IMR-90 (cell line): ENCODE measurements at regions not wholly inside any gene's neighbourhood (a gene's known extent, or its start where the extent isn't known, plus 50 kb on each side); places are given as distances from the start of the nearest gene placed in this dataset.
"Not testable (repeated sequence)": the region's sequence is repeated elsewhere in the genome, so short reads cannot be mapped to it uniquely, and the experiment has no call there.

Source experiments
- ATAC-seq: fragments of 200-7000 bp; cut with Tn5 transposase; 2 replicates; pipeline ENCODE4 v1.9.1; 2020; ENCODE audit warnings: low read depth, mild to moderate bottlenecking, moderate library complexity
- BruUV-seq: library from RNA; stranded (reverse); fragments of 400-500 nt; replicated peaks from 2 replicates; lab custom pipeline; 2021; lab: Mats Ljungman, UMichigan
- CTCF ChIA-PET: fragments of 300-600 bp; formaldehyde crosslinking; extraction: SDS; loops from one replicate; lab custom pipeline; 2021; ENCODE audit warnings: antibody characterized with exemption; lab: Yijun Ruan, JAX
- POLR2A ChIA-PET: fragments of 300-600 bp; sonication (Branson Sonifier 250); formaldehyde crosslinking; loops from one replicate; lab custom pipeline; 2022; ENCODE audit warnings: antibody characterized with exemption; ENCODE audit not compliant: unreplicated experiment; lab: Charles Lee
- DNase-seq: peaks from one replicate; pipeline ENCODE4 v3.0.0; 2013
- H2AFZ ChIP-seq: replicated peaks from 2 replicates; pipeline ENCODE3; 2013; ENCODE audit warnings: low read length, mild to moderate bottlenecking; ENCODE audit not compliant: poor library complexity
- H2AK5ac ChIP-seq: 2 replicates; pipeline ENCODE4 v1.6.1; 2013; ENCODE audit warnings: low read depth, low read length, inconsistent platforms
- H2AK9ac ChIP-seq: replicated peaks from 2 replicates; pipeline ENCODE3; 2013; ENCODE audit warnings: mild to moderate bottlenecking, low read depth, low read length, moderate library complexity; ENCODE audit not compliant: poor library complexity
- H2BK120ac ChIP-seq: 2 replicates; pipeline ENCODE4 v1.6.1; 2013; ENCODE audit warnings: low read depth, low read length, inconsistent platforms
- H2BK15ac ChIP-seq: 3 replicates; pipeline ENCODE4 v1.6.1; 2013; ENCODE audit warnings: low read depth, low read length, inconsistent platforms
- H2BK20ac ChIP-seq: 2 replicates; pipeline ENCODE4 v1.6.1; 2013; ENCODE audit warnings: low read depth, mild to moderate bottlenecking, inconsistent platforms, low read length, moderate library complexity
- H2BK5ac ChIP-seq: 2 replicates; pipeline ENCODE4 v1.6.1; 2013; ENCODE audit warnings: mild to moderate bottlenecking, low read depth, low read length, inconsistent platforms; ENCODE audit not compliant: poor library complexity, severe bottlenecking
- H3K14ac ChIP-seq: replicated peaks from 2 replicates; pipeline ENCODE4 v1.6.1; 2013; ENCODE audit warnings: low read depth, low read length, inconsistent platforms
- H3K18ac ChIP-seq: 2 replicates; pipeline ENCODE4 v1.6.1; 2013; ENCODE audit warnings: low read depth, low read length, control low read depth
- H3K23ac ChIP-seq: 2 replicates; pipeline ENCODE4 v1.6.1; 2013; ENCODE audit warnings: low read depth, low read length, inconsistent platforms
- H3K27ac ChIP-seq: 2 replicates; pipeline ENCODE4 v1.5.1; 2013; ENCODE audit warnings: mild to moderate bottlenecking, control low read depth, low read length; ENCODE audit not compliant: insufficient read depth
- H3K27me3 ChIP-seq: 2 replicates; pipeline ENCODE4 v1.6.1; 2013; ENCODE audit warnings: low read length; ENCODE audit not compliant: control insufficient read depth, insufficient read depth
- H3K36me3 ChIP-seq: 2 replicates; pipeline ENCODE4 v1.6.1; 2013; ENCODE audit warnings: low read length, mixed read lengths; ENCODE audit not compliant: control insufficient read depth, insufficient read depth
- H3K4ac ChIP-seq: 2 replicates; pipeline ENCODE4 v1.6.1; 2013; ENCODE audit warnings: low read depth, low read length, inconsistent platforms
- H3K4me1 ChIP-seq: 2 replicates; pipeline ENCODE4 v1.6.1; 2013; ENCODE audit warnings: low read length, mixed read lengths; ENCODE audit not compliant: control insufficient read depth, insufficient read depth
- H3K4me2 ChIP-seq: 2 replicates; pipeline ENCODE4 v1.6.1; 2013; ENCODE audit warnings: low read depth, mild to moderate bottlenecking, control low read depth, low read length, moderate library complexity
- H3K4me3 ChIP-seq: 2 replicates; pipeline ENCODE4 v1.5.1; 2013; ENCODE audit warnings: low read depth, mild to moderate bottlenecking, control low read depth, low read length, moderate library complexity; ENCODE audit not compliant: insufficient read depth
- H3K56ac ChIP-seq: 2 replicates; pipeline ENCODE4 v1.6.1; 2013; ENCODE audit warnings: low read length, inconsistent platforms; ENCODE audit not compliant: insufficient read depth; ENCODE audit errors: extremely low read depth
- H3K79me1 ChIP-seq, 2 experiments: 2 replicates each; pipeline ENCODE4 v1.6.1; 2013; ENCODE audit warnings: low read length in 2 of 2, inconsistent platforms in 1 of 2, low read depth in 1 of 2
- H3K9ac ChIP-seq: 2 replicates; pipeline ENCODE4 v1.6.1; 2013; ENCODE audit warnings: low read depth, low read length, control low read depth
- H3K9me1 ChIP-seq: 2 replicates; pipeline ENCODE4 v1.6.1; 2013; ENCODE audit warnings: low read length, inconsistent platforms; ENCODE audit not compliant: insufficient read depth
- H3K9me3 ChIP-seq: 2 replicates; pipeline ENCODE4 v1.6.1; 2013; ENCODE audit warnings: low read length; ENCODE audit not compliant: control insufficient read depth, insufficient read depth
- H4K20me1 ChIP-seq: 2 replicates; pipeline ENCODE4 v1.6.1; 2013; ENCODE audit warnings: low read length, inconsistent platforms; ENCODE audit not compliant: insufficient read depth
- H4K5ac ChIP-seq: 2 replicates; pipeline ENCODE4 v1.6.1; 2013; ENCODE audit warnings: mild to moderate bottlenecking, low read depth, low read length, control low read depth
- H4K8ac ChIP-seq, 2 experiments: 2 replicates each; pipeline ENCODE4 v1.6.1; 2013; ENCODE audit warnings: low read depth in 2 of 2, low read length in 2 of 2, control low read depth in 1 of 2, inconsistent platforms in 1 of 2
- H4K91ac ChIP-seq: 2 replicates; pipeline ENCODE4 v1.6.1; 2013; ENCODE audit warnings: low read depth, low read length, inconsistent platforms; ENCODE audit not compliant: insufficient read depth
- CHD1 ChIP-seq: IDR thresholded peaks from 2 replicates; pipeline ENCODE4 v1.6.1; 2012; ENCODE audit warnings: low read depth, low read length, improper control_type of control experiment
- SMC3 ChIP-seq: fragments of 150-350 bp; IDR thresholded peaks from 2 replicates; pipeline ENCODE4 v1.6.1; 2016; ENCODE audit warnings: low read depth, mild to moderate bottlenecking, antibody characterized with exemption, low read length, moderate library complexity
- WGBS, 2 experiments: methylation state at CpG; one replicate each; pipeline versions ENCODE4 v1.1.5 to v1.1.7; 2013; ENCODE audit warnings: missing lambda C conversion rate in 2 of 2; ENCODE audit not compliant: insufficient read length in 1 of 2; ENCODE audit errors: extremely low coverage in 2 of 2; 5-methylcytosine and 5-hydroxymethylcytosine counted together
- dilution Hi-C: fragments of 300-500 bp; cut with HindIII; formaldehyde crosslinking; loops from one replicate; pipeline ENCODE4 v1.14.3; 2018; ENCODE audit warnings: low sequenced_read_pairs; ENCODE audit not compliant: unreplicated experiment
- in situ Hi-C: fragments of 300-500 bp; cut with MboI; formaldehyde crosslinking; loops from 3 replicates; pipeline ENCODE4 v1.14.3; 2019; ENCODE audit warnings: low sequenced_read_pairs, inconsistent platforms, mixed read lengths
- intact Hi-C: fragments of 100-400 bp; cut with micrococcal nuclease; formaldehyde crosslinking; loops from 2 replicates; pipeline ENCODE4 v1.10.0; 2022
- TF ChIP-seq, protein P1 (sequence below): conservative IDR thresholded peaks from 2 replicates; pipeline ENCODE4 v1.5.1; 2012; ENCODE audit warnings: mild to moderate bottlenecking, low read depth, low read length, improper control_type of control experiment

DNA sequence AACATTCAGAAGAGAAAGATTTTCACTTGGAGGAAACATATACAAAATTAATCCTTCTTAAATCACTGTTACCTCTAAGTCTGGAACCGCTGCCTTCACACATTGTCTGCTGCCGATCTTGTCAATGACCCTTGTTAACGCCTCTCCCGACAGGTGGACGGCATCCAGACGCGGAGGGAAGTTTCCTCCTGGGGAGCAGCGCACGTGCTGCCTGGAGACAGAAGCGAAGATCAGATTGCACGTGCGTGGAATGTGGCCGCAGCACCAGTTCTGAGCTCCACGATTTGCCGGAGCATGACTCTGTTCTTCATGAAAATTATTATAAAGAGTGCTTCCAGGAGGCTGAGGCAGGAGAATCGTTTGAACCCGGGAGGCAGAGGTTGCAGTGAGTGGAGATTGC, 183.6 kb upstream of the IRX4 start:
- POLR2A ChIA-PET: no interaction called here
- Histone ChIP-seq H3K9ac (no peak overlapping the region), H3K4me2 (no peak overlapping the region), H2BK5ac (no peak overlapping the region), H4K20me1 (no peaks in the 10 kb centered on the region), H2AK9ac (no peak overlapping the region), H2BK120ac (no peak overlapping the region), H3K23ac (no peak overlapping the region), H3K79me1 (no peaks in the 10 kb centered on the region), H3K18ac (no peak overlapping the region), H3K4me3 (no peak overlapping the region), H3K9me1 (no peaks in the 10 kb centered on the region), H4K8ac (no peak overlapping the region), H3K36me3 (no peaks in the 10 kb centered on the region), H3K9me3 (peaks cover 18% of the 10 kb centered on the region; the same call in 1 of the 2 replicates), H2AFZ (no peak overlapping the region), H2AK5ac (no peak overlapping the region), H3K56ac (no peak overlapping the region), H4K5ac (no peak overlapping the region), H2BK15ac (no peak overlapping the region), H4K91ac (no peak overlapping the region), H3K27me3 (no peaks in the 10 kb centered on the region), H3K14ac (no peak overlapping the region), H2BK20ac (no peak overlapping the region), H3K4ac (no peak overlapping the region), H3K4me1 (no peaks in the 10 kb centered on the region), H3K27ac (no peak overlapping the region)
- TF ChIP-seq SMC3 (no peak), CHD1 (no peak)
- TF ChIP-seq, protein P1, sequence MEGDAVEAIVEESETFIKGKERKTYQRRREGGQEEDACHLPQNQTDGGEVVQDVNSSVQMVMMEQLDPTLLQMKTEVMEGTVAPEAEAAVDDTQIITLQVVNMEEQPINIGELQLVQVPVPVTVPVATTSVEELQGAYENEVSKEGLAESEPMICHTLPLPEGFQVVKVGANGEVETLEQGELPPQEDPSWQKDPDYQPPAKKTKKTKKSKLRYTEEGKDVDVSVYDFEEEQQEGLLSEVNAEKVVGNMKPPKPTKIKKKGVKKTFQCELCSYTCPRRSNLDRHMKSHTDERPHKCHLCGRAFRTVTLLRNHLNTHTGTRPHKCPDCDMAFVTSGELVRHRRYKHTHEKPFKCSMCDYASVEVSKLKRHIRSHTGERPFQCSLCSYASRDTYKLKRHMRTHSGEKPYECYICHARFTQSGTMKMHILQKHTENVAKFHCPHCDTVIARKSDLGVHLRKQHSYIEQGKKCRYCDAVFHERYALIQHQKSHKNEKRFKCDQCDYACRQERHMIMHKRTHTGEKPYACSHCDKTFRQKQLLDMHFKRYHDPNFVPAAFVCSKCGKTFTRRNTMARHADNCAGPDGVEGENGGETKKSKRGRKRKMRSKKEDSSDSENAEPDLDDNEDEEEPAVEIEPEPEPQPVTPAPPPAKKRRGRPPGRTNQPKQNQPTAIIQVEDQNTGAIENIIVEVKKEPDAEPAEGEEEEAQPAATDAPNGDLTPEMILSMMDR: no peak
- dilution Hi-C loops: no loop called here
- ATAC-seq (no peak), DNase-seq (no peak)
- no TSS peak for BruUV-seq
- CTCF ChIA-PET: no interaction called here
- in situ Hi-C loops: no loop called here
- intact Hi-C loops: no loop called here
- WGBS, 2 experiments: 51% methylated on average over 7 of the region's 17 CpGs; no CpG with 5 or more reads in 1 of the 2 experiments

DNA sequence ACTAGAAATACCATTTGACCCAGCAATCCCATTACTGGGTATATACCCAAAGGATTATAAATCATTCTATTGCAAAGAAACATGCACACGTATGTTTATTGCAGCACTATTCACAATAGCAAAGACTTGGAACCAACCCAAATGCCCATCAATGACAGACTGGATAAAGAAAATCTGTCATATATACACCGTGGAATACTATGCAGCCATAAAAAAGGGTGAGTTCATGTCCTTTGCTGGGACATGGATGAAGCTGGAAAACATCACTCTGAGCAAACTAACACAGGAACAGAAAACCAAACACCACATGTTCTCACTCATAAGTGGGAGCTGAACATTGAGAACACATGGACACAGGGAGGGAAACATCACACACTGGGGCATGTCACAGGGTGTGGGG, 180.7 kb upstream of the IRX4 start:
- dilution Hi-C loops, H2BK15ac ChIP-seq, BruUV-seq, ATAC-seq, CTCF ChIA-PET, H2AK5ac ChIP-seq, H4K8ac ChIP-seq, H3K4me1 ChIP-seq, H3K36me3 ChIP-seq, H3K9me1 ChIP-seq, intact Hi-C loops, H2BK120ac ChIP-seq, H3K18ac ChIP-seq, H2AK9ac ChIP-seq, H2BK20ac ChIP-seq, H4K91ac ChIP-seq, H3K4me3 ChIP-seq, H3K79me1 ChIP-seq, H3K4me2 ChIP-seq, H3K4ac ChIP-seq, H3K14ac ChIP-seq, POLR2A ChIA-PET, H4K5ac ChIP-seq, DNase-seq, H3K56ac ChIP-seq, H4K20me1 ChIP-seq, H3K23ac ChIP-seq, H2BK5ac ChIP-seq, H3K27me3 ChIP-seq, in situ Hi-C loops, H2AFZ ChIP-seq, H3K27ac ChIP-seq, H3K9ac ChIP-seq: not testable (repeated sequence)
- 60% methylated on average over 1 of the region's 2 CpGs; no CpG with 5 or more reads in 1 of the 2 experiments for WGBS, 2 experiments
- H3K9me3 ChIP-seq: peaks cover 13% of the 10 kb centered on the region; the same call in 1 of the 2 replicates
